ENCODE measurements at regions not wholly inside any gene's neighbourhood (a gene's known extent, or its start where the extent isn't known, plus 50 kb on each side); places are given as distances from the start of the nearest gene placed in this dataset.
"Not testable (repeated sequence)": the region's sequence is repeated elsewhere in the genome, so short reads cannot be mapped to it uniquely, and the experiment has no call there.

DNA sequence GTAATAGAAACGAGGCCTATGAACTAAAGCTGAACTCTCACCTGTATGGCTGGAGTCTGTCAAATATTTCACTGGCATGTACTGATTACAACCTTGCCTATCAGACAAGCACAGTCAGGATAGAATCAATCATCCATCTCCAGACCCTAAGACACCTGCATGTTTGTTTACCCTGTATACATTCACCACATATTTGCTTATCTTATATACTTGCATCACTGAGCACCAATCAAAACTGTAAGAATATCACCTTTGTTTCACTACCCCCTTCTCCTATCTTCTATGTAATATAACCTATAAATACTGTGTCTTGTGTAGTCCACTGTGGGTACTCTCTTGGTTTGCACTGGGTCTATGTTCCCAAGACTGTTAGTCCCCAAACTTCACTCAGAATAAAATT is 1085.7 kb downstream of the TAF11L14 start:
- no peak overlapping the region for H3K27ac ChIP-seq
- no peak for TF ChIP-seq POLR2A (IDR thresholded peaks at IDR 0.05)
- TF ChIP-seq, protein P1, sequence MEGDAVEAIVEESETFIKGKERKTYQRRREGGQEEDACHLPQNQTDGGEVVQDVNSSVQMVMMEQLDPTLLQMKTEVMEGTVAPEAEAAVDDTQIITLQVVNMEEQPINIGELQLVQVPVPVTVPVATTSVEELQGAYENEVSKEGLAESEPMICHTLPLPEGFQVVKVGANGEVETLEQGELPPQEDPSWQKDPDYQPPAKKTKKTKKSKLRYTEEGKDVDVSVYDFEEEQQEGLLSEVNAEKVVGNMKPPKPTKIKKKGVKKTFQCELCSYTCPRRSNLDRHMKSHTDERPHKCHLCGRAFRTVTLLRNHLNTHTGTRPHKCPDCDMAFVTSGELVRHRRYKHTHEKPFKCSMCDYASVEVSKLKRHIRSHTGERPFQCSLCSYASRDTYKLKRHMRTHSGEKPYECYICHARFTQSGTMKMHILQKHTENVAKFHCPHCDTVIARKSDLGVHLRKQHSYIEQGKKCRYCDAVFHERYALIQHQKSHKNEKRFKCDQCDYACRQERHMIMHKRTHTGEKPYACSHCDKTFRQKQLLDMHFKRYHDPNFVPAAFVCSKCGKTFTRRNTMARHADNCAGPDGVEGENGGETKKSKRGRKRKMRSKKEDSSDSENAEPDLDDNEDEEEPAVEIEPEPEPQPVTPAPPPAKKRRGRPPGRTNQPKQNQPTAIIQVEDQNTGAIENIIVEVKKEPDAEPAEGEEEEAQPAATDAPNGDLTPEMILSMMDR (IDR thresholded peaks at IDR 0.05) = no peak
- DNase-seq = no peak
- no peaks in the 10 kb centered on the region for H3K9me3 ChIP-seq
- no peak overlapping the region for H3K4me3 ChIP-seq
- no peak for ATAC-seq
- H3K36me3 ChIP-seq (replicated peaks in 1 of 2; ENCODE audit: insufficient read depth in 1 of 2, low read depth in 2 of 2) = no peaks in the 10 kb centered on the region
- WGBS, 2 donors = 7 to 37% methylated on average over 1 of the region's 1 CpG
- no peaks in the 10 kb centered on the region for H3K4me1 ChIP-seq
- intact Hi-C loops (cut with DNase I) = no loop called here
- H3K27me3 ChIP-seq = no peaks in the 10 kb centered on the region

DNA sequence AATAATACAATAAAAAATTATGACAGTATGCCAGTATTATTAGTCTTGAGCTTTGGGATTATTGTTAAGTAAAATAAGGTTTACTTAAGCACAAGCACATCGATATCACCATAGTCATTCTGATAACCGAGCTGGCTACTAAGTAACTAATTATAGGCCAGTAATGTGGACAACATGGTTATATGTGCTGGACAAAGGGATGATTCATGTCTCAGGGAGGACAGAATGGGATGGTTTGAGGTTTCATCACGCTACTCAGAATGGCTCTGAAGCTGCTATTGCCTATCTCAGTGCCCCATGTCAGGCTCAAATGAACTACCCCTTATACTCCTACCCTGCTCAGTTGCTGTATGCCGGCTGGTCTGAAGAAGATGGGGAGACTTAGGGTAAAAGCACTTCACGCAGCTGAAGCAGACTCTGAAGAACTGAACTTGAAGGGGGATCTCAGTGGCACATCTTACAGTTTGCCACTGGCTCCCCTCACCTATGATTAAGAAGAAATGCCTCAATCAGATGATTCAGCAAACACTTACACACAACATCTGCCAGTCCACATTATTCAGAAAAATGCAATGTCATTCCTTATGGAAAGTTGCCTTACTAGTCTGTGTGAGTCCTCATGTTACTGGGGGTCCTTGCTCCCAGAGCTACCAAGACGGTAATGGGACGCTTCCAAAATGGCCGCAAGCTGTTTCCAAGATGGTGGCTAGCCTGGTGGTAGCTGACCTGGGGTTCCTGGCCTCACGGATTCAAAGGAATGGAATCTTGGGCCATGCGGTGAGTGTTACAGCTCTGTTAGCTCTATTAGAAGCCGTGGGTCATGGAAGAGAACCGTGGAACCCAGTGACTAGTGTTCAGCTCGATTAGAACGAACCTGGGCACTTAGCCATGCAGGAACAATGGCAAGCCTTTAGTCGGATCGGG is 1098.6 kb downstream of the TAF11L14 start:
- no peaks in the 10 kb centered on the region for H3K27me3 ChIP-seq
- intact Hi-C loops (cut with DNase I) = no loop called here
- H3K4me1 ChIP-seq = no peaks in the 10 kb centered on the region
- no peak overlapping the region for H3K4me3 ChIP-seq
- ATAC-seq (no peak), DNase-seq (no peak)
- H3K36me3 ChIP-seq (replicated peaks in 1 of 2; ENCODE audit: insufficient read depth in 1 of 2, low read depth in 2 of 2) = no peaks in the 10 kb centered on the region
- TF ChIP-seq, protein P1 (IDR thresholded peaks at IDR 0.05) = no peak
- TF ChIP-seq POLR2A (IDR thresholded peaks at IDR 0.05) = no peak
- WGBS, 2 donors = 82 to 85% methylated on average over 16 of the region's 16 CpGs
- no peak overlapping the region for H3K27ac ChIP-seq
- H3K9me3 ChIP-seq = no peaks in the 10 kb centered on the region

DNA sequence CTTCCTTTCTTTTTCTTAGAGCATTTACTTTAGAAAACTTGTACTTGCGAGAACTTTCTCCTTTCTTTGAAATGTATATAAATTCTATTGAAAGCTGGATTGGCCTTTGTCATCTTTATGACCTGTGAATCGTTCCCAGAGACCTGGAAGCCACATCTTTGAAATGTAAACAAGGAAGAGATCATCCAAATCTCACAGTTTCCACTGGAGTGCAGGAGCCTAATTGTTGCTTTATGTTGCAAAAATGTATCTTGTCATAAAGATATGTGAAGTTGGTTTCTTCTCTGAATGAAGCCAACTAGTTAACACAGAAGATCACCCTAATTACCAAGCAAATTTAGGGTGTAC is 1101.8 kb downstream of the TAF11L14 start:
- WGBS, 2 donors = 39 to 47% methylated on average over 2 of the region's 2 CpGs
- Histone ChIP-seq H3K27ac (no peak overlapping the region), H3K36me3 (replicated peaks in 1 of 2; ENCODE audit: insufficient read depth in 1 of 2, low read depth in 2 of 2) (no peaks in the 10 kb centered on the region), H3K9me3 (no peaks in the 10 kb centered on the region), H3K27me3 (no peaks in the 10 kb centered on the region), H3K4me3 (no peak overlapping the region), H3K4me1 (no peaks in the 10 kb centered on the region)
- intact Hi-C loops (cut with DNase I) = no loop called here
- TF ChIP-seq, protein P1 (IDR thresholded peaks at IDR 0.05) = no peak
- TF ChIP-seq POLR2A (IDR thresholded peaks at IDR 0.05) = no peak
- DNase-seq (no peak), ATAC-seq (no peak)

DNA sequence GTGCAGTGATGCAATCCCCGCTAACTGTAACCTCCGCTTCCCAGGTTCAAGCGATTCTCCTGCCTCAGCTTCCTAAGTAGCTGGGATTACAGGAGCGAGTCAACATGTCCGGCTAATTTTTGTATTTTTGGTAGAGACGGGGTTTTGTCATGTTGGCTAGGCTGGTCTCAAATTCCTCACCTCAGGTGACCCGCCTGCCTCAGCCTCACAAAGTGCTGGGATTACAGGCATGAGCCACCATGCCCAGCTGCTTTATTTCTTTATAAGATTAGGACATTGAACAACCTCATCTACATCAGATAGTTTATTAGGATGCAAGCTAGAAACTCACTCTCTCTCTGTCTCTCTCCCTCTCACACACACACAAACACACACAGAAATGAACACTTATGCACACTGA is 1102.5 kb downstream of the TAF11L14 start:
- H3K27ac ChIP-seq; H3K9me3 ChIP-seq; ATAC-seq; H3K36me3 ChIP-seq (replicated peaks in 1 of 2; ENCODE audit: insufficient read depth in 1 of 2, low read depth in 2 of 2); intact Hi-C loops (cut with DNase I); H3K4me1 ChIP-seq; H3K4me3 ChIP-seq; DNase-seq; H3K27me3 ChIP-seq: not testable (repeated sequence)
- 77 to 81% methylated on average over 7 of the region's 7 CpGs for WGBS, 2 donors

DNA sequence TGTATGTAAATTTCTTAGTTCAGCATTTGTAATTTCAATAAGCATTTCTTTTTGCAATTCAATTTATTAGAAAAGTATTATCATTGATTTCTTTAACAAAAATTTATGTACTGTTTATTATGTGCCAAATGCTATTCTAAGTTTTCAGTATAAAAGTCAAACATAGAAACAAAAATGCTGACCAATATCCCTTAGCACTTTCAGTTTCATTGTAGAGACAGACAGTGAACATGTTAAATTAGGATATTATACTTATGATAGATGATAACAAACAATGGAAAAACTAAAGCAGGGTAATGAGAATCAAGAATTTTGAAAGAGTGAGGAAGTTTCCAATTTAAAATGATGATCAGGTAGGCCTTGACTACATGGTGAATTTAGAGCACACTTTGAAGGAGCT is 1106.0 kb downstream of the TAF11L14 start:
- intact Hi-C loops (cut with DNase I) = no loop called here
- Histone ChIP-seq H3K27ac (no peak overlapping the region), H3K4me1 (no peaks in the 10 kb centered on the region), H3K9me3 (no peaks in the 10 kb centered on the region), H3K36me3 (replicated peaks in 1 of 2; ENCODE audit: insufficient read depth in 1 of 2, low read depth in 2 of 2) (no peaks in the 10 kb centered on the region), H3K27me3 (no peaks in the 10 kb centered on the region), H3K4me3 (no peak overlapping the region)
- ATAC-seq (no peak), DNase-seq (no peak)
- TF ChIP-seq, protein P1 (IDR thresholded peaks at IDR 0.05) = no peak
- TF ChIP-seq POLR2A (IDR thresholded peaks at IDR 0.05) = no peak

Data from body of pancreas (tissue), 4 donors.